HG03045 (cell line): ENCODE measurements at regions not wholly inside any gene's neighbourhood (a gene's known extent, or its start where the extent isn't known, plus 50 kb on each side); places are given as distances from the start of the nearest gene placed in this dataset.

Source experiments
- ATAC-seq: cut with Tn5 transposase; IDR thresholded peaks from one replicate; pipeline ENCODE4 v1.9.1; 2021; ENCODE audit warnings: mild to moderate bottlenecking, moderate library complexity; ENCODE audit not compliant: unreplicated experiment

- no peak for ATAC-seq
Observed at GRCh38 chrX:6701085-6701484, 166.2 kb upstream of the VCX3A start.

DNA sequence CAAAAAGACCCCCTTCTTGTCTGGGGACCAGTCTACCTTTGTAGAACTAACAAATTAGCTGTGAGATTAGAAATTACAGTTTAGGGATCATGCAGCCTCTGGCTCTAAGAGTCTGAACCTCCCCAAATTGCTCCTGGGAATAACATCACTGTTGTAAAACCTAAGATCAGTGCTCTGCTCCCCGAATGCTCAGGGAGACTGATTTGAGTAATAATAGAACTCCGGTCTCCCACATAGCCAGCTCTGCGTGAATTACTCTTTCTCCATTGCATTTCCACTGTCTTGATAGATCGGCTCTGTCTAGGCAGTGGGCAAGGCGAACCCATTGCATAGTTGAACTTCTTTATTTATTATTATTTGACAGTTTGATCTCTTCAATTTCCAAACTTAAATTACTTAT lies 160.8 kb upstream of the VCX3A start:
- no peak for ATAC-seq

- no peak for ATAC-seq
Observed at GRCh38 chrX:6694977-6695376, 160.1 kb upstream of the VCX3A start.

DNA sequence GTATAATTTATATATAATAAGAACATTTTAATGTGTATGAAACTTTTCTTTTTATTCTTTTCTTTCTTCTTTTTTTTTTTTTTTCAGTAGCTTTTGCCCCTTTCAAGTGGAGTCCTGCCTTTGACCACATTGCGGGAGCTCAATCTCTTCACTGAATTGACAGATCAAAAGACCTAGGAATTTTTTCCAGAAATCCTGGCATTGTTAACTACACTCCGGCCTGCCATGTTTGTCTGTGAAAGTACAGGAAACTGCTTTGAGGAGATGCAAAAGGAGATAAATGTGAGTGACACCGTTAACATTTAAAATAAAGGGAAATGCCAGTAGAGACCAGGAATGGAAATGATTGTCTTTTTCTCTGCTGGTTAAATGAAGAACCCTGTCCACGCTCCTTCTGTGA lies 159.3 kb upstream of the VCX3A start:
- ATAC-seq: no peak

GRCh38 chrX:6693051-6693450 lies 158.1 kb upstream of the VCX3A start:
- no peak for ATAC-seq

DNA sequence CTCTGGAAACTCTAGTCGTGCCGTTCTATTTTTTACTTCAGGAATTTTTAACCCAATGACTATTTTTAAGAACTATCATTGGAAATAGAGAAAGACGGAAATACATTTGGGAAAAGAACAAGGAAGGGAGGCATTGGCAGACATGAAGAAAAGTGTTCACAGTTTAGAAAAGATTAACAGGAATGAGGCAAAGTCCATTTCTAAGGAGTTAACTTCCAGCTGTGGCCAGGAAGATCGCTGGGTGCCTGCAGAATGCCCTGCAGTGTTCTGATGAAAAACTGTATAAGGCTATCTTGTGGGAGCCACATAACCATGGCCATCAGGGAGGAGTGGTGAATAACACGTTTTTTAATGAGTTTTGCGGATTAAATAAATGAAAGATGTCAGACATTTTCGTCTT lies 150.6 kb upstream of the VCX3A start:
- no peak for ATAC-seq

DNA sequence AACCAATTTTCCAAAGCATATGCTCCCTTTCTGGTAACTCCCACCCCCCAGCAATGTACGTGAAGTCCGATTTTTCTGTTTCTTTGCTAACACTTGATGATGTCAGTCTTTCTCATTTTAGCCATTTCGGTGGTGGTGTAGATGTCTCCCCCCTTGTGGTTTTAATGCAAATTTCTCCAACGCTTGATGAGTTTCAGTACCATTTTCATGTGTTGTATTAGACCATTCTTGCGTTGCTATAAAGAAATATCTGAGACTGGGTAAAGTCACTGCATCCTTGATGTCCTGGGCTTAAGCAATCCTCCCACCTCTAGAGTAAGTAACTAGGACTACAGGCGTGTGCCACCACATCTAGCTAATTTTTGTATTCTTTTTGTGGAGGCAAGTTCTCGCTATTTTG lies 148.4 kb upstream of the VCX3A start:
- no peak for ATAC-seq

GRCh38 chrX:6681521-6682145 lies 146.7 kb upstream of the VCX3A start:
- no peak for ATAC-seq

DNA sequence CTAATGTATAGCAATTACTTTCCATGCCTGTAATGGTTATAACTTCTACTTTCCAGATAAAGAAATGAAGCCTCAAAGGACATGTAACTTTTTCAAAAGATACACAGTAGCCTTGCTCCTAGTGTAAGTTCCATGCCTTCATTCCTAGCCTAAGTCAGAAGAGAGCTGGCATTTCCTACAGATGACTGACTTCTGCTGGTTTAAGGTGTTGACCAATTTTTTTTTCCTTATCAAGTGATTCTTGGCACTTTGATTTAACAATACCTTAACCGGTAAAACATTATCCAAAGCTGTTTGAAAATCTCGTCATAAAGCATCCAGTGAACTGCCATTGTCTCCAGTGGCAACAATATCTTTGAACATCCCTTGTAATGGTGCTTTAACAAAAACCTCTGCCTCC lies 145.1 kb upstream of the VCX3A start:
- ATAC-seq: no peak

- no peak for ATAC-seq
Observed at GRCh38 chrX:6679550-6679949, 144.6 kb upstream of the VCX3A start.

DNA sequence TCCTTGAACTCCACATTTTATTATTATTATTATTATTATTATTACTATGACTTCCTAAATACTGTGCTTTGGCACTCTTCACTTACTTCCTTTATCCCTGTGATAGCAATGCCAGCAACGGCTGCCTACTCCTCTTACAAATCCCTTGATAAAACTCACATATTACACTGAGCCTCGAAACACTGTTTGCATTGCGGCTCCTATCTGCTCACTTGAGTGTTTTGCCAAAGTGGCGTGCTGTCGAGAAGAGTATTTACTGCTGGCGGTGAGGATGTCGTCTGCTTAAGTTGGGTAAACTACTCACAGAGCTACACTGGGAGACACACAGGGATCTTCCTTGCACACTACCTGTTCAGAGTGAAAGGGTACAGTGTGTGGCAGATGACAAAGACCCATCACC lies 143.4 kb upstream of the VCX3A start:
- no peak for ATAC-seq

DNA sequence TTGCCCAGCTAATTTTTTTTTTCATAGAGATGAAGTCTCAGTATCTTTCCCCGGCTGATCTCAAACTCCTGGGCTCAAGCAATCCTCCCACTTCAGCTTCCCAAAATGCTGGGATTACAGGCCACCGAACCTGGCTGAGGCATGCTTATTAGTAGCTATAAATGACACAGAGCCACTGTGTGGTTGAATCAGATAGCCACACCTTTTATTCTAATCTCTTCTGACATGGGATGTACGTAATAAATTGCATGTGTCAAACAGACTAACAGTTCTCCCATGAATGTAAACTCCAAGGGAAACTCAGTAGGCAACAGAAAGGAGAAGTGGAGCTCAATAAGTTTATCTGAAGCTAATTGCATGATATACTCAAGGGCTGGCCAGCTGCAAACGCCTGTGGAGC lies 139.8 kb upstream of the VCX3A start:
- ATAC-seq: no peak

DNA sequence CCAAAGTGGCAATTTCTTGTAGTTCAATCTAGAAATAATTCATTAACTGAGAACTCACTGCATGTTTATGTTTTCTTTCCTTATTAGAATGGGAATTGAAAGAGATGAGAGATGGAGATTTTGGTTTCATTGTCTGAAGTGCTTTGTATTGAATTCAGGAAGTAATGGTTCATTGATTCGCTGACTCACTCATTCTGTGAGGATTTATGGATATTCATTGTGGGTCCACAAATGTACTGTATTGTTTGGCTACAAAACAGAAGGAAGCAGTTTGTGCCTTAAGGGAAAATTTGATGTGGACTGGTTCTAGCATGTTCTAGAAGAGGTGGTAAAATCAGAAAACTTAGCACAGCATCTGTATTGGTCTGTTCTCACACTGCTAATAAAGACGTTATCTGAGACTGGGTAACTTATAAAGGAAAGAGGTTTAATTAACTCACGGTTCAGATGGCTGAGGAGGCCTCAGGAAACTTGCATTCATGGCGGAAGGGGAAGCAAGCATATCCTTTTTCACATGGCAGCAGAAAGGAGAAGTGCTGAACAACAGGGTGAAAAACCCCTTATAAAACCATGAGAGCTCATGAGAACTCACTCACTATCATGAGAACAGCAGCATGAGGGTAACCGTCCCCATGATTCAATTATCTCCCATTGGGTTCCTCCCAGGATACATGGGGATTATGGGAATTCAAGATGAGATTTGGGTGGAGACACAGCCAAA lies 132.3 kb upstream of the VCX3A start:
- ATAC-seq: no peak

GRCh38 chrX:6666624-6667023 lies 131.7 kb upstream of the VCX3A start:
- no peak for ATAC-seq

- ATAC-seq: no peak
Observed at GRCh38 chrX:6661736-6662135, 126.8 kb upstream of the VCX3A start.

DNA sequence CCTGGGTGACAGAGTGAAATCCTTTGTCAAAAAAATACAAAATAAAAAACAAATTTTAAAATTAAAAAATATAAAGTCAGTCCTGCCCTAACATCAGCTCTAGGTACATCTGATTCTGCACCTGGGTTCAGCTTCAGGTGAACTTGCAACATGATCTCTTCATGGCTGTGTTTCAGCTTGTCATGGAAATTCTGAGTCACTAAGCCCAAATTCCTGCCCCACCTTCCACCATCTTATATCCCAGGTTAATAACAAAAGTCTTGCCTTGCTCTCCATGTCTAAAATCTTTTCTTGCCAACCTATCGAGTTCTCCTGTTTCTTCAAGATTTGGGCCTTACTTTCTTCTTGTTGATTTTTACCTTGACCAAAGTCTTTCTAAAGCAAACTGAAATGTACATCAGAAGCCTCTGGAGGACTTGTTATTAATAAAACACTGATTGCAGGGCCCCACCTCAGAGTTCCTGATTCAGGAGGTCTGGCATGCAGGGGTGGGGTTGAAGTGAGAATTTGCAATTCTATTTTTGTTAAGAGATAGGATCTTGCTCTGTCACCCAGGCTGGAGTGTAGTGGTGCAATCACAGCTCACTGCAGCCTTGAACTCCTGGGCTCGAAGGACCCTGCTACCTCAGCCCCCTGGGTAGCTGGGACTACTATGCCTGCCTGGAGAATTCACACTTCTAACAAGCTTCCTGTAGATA lies 125.8 kb upstream of the VCX3A start:
- no peak for ATAC-seq

- no peak for ATAC-seq
Observed at GRCh38 chrX:6645216-6645615, 110.3 kb upstream of the VCX3A start.

DNA sequence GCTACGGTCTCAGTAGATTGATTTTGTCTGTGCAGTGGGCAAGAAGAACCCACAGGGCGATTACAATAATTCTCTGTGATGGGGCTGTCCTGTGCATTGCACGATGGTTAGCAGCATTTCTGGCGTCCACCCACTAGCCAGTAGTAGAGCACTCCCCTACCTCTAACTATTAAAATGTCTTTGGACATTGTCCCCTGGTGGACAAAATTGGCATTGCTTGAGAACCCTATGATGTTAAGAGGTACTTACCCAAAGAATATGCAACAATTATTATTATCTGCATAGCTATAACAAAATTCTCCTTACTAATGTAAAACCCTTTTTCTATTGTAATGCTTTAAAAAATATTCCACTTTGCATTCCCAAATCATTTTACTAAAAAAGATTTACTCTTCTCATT lies 109.5 kb upstream of the VCX3A start:
- no peak for ATAC-seq

DNA sequence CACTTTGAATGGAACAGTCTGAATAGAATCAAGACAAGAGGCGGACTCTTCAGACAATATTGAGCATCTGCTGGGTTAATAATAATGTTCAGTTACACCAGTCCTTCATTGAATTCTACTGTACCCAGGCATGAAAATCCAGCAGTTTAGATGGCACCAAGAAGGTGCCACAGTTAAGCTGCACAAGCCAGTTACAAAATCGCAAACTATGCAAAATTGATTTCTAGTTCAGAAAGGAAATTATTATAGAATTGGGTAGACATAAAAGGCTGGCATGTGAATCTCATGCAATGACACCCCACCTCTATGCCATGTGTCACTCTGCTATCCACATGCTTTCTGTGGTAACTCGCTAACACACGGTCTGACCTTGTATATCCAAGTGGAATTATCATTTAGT lies 105.8 kb upstream of the VCX3A start:
- no peak for ATAC-seq

DNA sequence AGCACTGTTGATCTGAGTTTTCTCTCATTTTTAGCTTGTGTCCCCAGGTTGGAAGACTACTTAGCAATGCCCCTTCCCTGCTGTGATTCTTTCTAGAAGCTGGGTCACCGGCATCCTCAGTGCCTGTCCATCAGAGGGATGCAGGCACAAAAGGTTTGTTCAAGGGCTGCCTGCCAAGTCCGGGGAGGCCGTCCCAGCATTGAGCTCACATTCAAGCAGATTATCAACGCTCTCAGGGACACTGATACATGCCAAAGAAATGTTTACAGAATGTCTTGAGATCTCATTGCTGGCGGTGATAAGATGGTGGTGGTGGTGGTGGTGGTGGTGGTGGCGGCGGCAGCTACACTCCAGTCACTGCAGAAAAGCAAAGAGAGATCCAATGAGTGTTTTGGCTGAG lies 79.6 kb upstream of the VCX3A start:
- ATAC-seq: no peak

GRCh38 chrX:6599230-6599860 lies 64.4 kb upstream of the VCX3A start:
- ATAC-seq: no peak
